Stimulated activated CD4-positive, alpha-beta T cell treated with anti-CD3 and anti-CD28 coated beads, Interleukin-2, amount 100 ng/mL, for 48 hours (primary cell): ENCODE measurements at regions not wholly inside any gene's neighbourhood (a gene's known extent, or its start where the extent isn't known, plus 50 kb on each side); places are given as distances from the start of the nearest gene placed in this dataset.

ENCODE experiments used
- DNase-seq, 2 donors: peaks; one replicate each; pipeline ENCODE4 v3.0.0-alpha.2; 2020

- no peak for DNase-seq
Observed at GRCh38 chr5:73373814-73374510, 74.6 kb downstream of the FOXD1 start.

GRCh38 chr5:73370640-73371583 lies 77.7 kb downstream of the FOXD1 start:
- no peak for DNase-seq

GRCh38 chr5:73370095-73370494 lies 78.5 kb downstream of the FOXD1 start:
- no peak for DNase-seq

- DNase-seq = no peak
Observed at GRCh38 chr5:73369278-73369677, 79.3 kb downstream of the FOXD1 start.

- DNase-seq = no peak
Observed at GRCh38 chr5:73367650-73368049, 80.9 kb downstream of the FOXD1 start.

GRCh38 chr5:73365990-73366667 lies 82.4 kb downstream of the FOXD1 start:
- DNase-seq = no peak

GRCh38 chr5:73365301-73365853 lies 83.2 kb downstream of the FOXD1 start:
- no peak for DNase-seq

- DNase-seq = no peak
Observed at GRCh38 chr5:73363911-73364730, 84.5 kb downstream of the FOXD1 start.

GRCh38 chr5:73359395-73359794 lies 89.2 kb downstream of the FOXD1 start:
- no peak for DNase-seq

- DNase-seq = no peak
Observed at GRCh38 chr5:73358366-73358765, 90.2 kb downstream of the FOXD1 start.

GRCh38 chr5:73357576-73357975 lies 91.0 kb downstream of the FOXD1 start:
- DNase-seq = no peak

GRCh38 chr5:73355108-73355507 lies 93.5 kb downstream of the FOXD1 start:
- DNase-seq = no peak

GRCh38 chr5:73354406-73354805 lies 94.2 kb downstream of the FOXD1 start:
- DNase-seq = no peak

- no peak for DNase-seq
Observed at GRCh38 chr5:73352649-73353230, 95.8 kb downstream of the FOXD1 start.

GRCh38 chr5:73352243-73352642 lies 96.3 kb downstream of the FOXD1 start:
- DNase-seq = no peak

GRCh38 chr5:73351593-73351992 lies 97.0 kb downstream of the FOXD1 start:
- DNase-seq = no peak

GRCh38 chr5:73346878-73347408 lies 101.6 kb downstream of the FOXD1 start:
- DNase-seq = no peak

- DNase-seq = no peak
Observed at GRCh38 chr5:73344835-73345234, 103.7 kb downstream of the FOXD1 start.

- DNase-seq = no peak
Observed at GRCh38 chr5:73339711-73340110, 108.9 kb downstream of the FOXD1 start.

- DNase-seq = no peak
Observed at GRCh38 chr5:73339051-73339575, 109.5 kb downstream of the FOXD1 start.
